NCI-H1694 treated with DMSO at 0.1 percent for 48 hours (cell line): ENCODE measurements at regions not wholly inside any gene's neighbourhood (a gene's known extent, or its start where the extent isn't known, plus 50 kb on each side); places are given as distances from the start of the nearest gene placed in this dataset.
A peak's percentile ranks its signal among the peaks of the same experiment; 100 is the strongest.

ENCODE experiments used
- DNase-seq: peaks from one replicate; lab custom pipeline; 2025; lab: John Stamatoyannopoulos, UW

DNA sequence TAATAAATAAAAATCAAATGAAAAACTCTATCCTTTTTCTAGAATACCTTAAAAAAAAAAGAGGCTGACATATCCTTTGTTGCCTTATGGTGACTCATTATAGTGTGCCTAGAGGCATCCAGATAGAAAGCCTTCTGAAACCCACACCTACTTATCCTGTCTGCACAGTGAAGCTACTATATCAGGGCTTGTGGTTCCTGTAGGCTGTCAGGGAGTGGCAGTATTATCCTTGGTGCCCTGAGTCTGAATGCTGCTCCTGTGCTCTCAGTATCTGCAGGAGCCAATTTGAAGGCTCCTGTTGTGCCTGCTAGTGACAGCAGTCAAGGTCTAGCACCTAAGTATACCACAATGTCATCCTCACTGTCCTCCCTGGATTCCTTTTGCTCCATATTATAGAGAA is 168.4 kb upstream of the AVPR1A start:
- DNase-seq = no peak

DNA sequence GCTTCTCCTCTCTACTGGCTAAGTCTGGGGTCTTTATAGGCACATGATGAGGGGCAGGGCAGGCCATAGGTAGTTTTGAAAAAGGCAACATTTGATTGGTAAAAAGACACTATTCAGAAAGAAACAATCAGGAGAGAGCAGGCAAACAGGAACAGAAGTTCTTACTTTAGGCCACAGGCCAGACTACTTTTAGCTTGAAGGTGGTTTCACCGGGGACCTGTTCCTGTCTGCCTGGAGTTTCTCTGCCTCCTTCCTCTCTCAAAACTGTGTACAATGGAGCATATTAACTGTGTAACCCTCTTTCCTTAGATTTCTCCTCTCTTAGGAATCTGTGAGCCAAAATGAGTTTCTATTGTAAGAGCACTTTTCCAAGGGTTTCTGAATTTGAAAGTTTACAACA is 167.9 kb upstream of the AVPR1A start:
- no peak for DNase-seq

DNA sequence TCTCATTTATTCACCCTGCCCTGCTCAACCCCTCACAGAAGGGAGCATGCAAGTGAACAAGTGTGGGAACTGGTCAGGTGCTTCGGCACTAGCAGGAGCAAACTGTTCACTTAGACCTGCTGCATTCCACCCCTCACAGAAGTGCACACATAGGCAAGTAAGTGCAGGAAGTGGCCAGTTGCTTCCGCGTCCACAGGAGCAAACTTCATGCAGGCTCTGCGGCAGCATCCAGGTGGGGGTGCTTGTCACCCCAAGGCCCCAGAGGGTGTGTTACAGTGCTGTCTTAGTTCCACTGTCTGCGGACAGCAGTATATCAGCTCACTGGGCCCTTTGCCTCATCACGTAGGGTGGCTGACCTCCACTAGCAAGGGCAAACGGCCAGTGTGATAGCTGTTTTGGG is 167.3 kb upstream of the AVPR1A start:
- no peak for DNase-seq

DNA sequence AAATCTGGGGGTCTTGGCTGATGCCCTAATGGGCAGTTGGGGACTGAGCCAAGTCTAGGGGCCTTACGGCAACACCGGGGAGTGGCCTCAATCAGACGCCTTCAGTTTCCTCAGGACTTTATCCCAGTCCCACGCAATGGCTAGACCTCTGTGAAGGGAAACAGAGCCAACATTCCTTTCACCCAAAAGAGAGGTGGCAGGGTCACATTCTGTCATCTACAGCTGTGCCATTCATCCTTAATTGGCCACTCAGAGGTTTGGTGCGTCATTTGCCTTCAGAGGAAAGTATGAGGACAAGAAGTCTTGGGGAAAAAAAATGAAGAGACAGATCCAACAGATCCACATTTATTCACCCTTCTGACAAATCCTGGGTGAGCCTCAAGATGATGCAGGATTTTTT is 166.9 kb upstream of the AVPR1A start:
- DNase-seq = no peak

DNA sequence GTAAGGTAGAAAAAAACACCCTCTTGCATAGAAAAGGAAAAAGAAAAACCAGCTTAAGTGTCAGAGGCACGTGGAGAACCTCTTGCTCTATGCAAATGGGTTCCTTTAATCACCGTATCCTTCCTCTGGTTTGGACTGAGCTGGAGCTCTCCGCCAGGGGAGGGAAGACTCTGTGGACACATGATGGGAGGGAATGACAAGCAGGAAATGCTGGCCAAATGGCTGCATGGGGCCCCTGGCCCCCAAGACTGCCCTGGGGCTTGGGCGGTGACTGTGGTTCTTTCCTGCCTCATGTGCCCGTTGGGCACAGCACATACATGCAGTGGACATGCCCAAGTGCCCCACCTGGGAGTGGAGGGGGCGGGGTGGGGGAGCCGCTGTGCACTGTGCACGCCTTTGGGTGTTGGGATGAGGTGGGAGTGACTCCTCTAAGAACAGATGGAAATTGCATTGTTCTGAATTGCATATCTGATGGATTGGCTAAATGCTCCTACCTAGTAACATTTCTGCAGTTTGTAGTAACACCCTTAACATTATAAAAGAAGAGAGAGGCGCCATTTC is 166.4 kb upstream of the AVPR1A start:
- no peak for DNase-seq

DNA sequence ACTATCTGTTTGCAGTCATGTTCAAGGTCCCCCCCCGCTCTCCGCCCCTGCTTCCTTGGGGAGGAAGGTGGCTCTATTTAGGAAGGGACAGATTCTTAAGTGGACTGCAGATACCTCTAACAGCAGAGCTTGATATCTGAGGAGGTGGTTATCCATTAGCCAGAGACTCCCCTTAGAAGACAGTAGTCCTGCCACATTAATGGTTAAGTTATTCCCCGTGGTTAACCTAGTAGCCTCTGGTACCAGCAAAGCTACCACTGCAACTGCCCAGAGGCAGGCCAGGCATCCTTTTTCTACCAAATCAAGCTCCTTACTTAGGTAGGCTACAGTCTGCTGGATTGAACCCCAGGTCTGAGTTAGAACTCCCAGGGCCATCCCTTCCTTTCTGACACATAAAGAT is 162.1 kb upstream of the AVPR1A start:
- no peak for DNase-seq

DNA sequence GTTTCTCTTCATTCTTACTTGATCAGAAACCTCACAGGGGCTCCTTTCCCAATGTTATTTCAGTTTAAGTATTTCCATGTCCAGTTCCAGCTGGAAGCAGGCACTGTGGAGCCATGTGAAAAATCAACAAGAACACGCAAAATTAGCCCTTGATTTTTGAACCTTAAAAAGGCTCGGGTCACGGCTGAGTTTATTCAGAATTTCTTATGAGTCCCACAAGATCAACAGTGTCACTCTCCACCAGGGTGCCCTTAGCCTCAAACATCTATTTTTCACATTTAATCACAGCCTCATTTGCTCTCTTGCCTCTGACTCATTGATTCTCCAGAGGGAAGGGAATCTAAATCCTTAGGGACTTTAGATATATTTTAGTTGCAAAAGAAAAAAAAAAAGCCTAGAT is 157.7 kb upstream of the AVPR1A start:
- no peak for DNase-seq

DNA sequence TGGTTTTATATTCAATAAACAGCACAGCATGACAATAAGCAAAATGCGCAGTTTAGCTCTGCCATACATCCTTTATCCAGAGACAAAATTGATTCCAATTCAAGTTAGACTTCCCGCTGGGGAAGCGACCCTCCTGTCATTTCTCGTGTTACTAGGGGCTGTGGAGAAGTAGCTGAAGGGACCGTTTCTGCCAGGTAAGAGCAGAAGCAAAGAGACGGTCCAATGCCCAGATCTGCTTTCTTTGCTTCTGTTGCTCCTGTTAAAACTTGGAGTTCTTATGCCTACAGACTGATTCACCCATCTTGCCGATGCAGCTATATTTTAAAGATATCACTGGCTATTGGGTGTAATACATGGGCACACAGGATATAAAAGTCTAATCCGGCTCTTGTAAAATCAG is 156.8 kb upstream of the AVPR1A start:
- no peak for DNase-seq

DNA sequence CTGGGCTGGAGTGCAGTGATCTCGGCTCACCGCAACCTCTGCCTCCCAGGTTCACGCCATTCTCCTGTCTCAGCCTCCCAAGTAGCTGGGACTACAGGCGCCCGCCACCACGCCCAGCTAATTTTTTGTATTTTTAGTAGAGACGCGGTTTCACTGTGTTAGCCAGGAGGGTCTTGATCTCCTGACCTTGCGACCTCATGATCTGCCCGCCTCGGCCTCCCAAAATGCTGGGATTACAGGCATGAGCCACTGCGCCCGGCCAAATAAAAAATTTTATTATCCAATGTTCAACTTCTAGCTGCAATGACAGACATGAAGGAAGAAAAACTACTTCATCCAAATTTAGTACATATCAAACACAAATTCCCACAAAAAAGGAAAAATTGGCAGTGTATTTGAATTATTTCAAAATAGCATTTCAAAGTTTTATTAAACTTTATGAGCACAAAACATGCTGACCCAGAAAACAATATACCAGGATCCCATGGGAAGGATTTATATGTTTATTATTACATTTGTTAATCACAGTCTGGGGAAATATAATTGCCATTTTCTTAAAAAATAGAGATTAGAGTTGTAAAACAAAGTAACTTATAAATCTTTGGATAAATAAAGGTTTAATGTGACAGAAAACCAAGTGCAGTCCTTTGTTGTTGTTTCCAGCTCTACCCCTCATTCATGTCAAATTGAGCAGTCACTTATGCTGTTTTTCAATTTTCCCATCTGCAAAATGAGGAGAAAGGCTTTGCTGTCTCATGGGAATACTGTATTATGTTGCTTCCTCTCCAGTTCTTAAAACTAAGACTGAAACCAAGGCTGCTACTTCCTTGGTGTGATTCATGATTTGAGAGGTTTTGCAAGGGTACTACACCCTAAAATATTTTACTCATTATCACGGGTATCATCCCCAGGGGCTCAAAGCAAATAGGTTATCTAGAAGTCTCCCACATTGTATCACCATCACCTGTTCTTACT is 155.2 kb upstream of the AVPR1A start:
- no peak for DNase-seq

DNA sequence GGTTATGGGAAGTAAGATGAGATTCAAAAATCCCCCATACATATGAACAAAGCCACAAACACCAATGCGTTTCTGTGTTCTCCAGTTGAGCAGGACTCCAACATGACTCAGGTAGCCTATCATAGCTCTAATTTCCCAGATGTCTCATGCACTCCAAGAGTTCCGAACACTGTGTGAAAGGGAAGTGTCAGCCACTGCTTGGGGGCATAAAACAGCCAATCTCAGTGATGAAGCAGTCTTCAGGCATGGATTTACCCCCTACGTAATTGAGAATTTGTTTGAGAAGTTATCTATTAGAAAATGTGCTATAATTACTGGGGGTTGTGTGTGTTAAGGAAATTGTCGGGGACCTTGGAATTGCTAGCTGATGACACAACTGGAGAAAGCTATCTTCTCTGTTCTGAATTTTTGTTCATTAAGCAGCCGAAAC is 153.9 kb upstream of the AVPR1A start:
- DNase-seq = no peak

DNA sequence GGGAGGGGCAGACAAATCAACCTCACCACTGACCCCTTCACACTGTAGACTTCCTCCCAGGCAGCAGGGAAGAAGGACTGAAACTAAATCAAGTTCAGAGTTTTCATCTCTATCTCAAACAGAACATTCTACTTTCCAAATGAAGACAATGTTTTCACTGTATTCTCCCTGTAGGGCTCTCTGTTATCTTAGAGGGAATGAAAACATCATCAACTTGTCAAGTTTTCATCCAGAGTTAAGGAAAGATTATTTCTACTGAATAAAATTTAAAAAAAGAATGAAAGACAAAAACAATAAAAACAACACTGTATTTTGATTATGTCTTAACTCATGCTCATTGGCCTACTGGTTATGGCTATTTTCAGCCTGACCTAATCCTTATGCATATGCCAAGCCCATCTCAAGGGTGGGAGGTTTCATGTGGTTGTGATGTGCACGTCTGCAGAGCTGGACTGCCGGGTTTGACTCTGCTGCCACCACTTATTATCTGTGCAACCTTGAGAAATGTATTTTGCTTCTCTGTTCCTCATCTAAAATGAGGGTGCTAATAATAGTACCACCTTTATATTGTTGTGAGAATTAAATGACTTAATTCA is 152.0 kb upstream of the AVPR1A start:
- no peak for DNase-seq

DNA sequence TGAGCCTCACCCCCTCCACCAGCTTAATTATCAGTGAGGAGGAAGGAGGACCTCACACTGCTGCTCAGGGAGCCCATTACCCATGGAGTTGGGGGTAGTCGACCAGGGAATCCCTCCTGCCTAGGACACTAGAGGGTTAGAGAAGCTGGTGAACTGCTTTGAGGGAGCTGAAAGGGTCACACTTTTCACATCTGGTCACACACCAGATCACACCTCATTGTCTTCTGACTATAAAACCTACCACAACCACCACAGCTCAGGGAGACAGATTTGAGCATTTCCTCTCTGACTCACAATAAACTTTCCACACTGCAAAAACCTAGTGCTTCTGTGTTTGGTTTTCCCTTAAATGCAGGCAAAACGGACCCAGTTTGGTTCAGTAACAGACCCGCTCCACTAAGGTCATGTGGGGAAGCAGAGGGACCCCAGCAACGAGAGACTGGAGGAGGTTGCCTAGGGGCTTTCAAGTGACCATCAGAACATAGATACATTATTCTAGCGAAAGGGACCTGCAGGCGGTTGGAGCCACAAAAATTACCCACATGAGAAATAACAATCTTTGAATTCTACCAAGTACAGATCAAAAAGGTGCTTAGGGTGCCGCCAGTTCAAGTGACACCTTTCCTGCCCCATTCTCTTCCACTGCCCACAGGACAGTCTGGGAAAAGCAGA is 151.4 kb upstream of the AVPR1A start:
- DNase-seq = no peak

DNA sequence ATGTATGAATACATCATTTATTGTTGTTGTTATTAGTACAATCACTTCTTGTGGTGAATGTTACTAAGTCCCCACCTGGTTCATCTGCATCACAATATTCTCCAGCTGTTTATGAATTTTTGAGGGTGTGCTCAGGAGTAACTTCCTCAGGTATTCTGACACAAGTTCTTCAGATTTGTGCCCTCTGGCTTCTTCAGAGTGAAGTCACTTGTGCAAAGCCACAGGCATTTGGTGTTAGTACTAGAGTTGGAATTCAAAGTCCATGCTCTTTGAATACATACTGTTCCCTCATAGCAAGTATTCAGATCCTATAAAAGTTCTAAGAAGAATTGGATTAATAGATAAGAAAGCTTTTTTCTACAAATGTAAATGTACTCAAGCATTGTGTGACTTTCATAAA is 150.3 kb upstream of the AVPR1A start:
- no peak for DNase-seq

DNA sequence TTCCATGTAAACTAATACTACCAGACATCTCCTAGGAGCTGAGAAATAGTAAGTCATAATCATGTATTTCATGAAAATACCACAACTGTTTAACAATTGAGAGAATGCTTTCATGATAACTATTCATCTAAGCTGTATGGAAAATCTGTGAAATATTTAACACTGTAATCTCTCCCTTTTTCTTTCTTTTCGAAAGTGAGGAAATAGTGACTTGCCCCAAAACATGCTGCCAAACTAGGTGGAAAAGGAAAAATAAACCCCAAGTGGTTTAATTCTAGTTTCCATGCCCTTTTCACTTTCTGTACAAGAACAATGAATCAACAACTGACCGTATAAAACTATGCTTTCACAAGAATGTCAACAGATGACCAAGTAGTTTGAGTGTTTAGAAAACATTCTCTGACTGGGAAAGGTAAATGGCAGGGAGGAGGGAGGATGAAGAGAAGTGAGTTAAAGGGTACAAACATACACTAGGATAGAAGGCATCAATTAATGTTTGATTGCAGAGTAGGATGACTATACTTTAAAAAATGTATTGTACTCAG is 147.5 kb upstream of the AVPR1A start:
- no peak for DNase-seq

DNA sequence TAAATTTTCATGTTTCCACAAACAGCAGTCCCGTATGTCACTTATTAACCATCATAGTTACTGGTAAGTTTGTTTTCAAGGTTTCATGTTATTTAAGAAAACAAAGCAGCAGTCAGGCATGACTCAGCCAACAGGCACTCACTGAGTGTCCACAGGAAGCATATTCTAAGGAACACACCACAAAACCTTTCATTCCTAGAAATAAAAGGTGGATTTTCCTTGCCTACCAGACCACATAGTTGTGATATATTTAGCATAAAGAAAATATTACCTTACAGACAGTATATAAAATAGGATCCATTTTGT is 143.3 kb upstream of the AVPR1A start:
- no peak for DNase-seq

DNA sequence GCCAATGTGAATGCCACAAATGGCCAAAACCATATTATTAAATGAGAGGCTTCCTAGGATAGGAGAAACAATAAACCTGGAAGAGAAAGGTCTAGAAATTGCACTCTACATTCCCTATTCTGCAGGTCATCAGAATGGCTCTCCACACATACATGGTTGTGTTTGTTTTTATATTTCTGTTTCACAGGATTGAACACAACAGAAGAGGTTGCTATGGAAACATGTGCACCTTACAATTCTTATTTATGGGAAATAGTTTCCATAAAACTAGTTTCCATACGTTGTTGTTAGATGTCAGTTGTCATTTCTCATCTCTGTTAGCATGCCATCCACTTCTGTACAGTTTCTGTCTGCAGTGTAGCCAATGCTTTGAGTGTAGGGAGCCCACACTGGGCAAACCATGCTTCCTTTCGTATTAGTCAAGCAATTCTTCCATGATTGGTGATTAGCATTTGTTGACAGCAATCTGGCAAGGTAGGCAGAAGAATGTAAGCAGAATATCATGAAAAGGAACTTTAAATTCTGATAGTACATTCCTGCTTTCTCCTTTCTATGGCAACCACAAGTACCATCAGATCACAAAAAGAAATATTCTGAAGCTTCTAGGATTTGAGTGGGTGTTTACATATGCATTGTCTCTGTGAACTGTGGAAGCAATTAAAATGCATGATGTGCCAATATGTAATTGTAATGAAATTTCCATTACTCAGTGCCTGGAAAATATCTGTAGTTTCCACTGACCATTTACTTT is 141.6 kb upstream of the AVPR1A start:
- no peak for DNase-seq

DNA sequence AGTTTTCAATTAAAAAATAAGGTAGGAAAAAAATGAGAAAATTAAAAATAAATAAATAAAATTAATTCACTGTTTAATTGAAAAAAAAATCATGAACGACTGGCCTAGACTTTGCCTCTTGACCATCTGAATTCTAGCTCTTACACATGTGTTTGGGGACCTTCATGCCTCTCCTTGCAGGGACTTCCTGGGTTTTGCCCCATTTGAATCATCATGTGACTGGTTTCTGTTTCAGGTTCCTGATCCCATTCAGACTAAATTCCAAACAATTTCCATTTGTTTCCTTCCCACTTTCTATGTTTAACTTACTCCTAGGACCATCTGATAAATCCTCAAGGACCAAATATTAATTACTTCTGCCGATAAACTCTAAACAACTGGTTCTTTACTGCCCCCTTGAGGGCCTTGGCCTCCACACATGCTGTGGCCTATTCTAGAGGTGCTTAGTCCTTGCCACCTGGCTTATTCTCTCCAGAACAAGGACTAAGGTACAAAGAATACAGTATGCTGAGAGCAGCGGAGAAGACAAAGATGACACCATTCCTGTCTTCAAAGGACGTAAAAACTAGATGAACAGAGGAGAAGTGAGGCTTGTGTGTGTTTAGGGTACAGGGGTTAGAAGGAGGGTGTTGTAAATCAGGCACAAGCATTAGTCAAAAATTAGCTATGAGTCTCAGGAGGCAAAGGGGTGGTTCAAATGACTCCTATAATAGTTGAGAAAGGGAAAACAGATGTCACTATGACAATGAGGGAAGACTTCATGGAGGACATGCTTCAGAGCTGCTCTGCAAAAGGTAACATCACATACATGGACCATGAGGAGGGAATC is 125.8 kb upstream of the AVPR1A start:
- peak; percentile 3 for DNase-seq

DNA sequence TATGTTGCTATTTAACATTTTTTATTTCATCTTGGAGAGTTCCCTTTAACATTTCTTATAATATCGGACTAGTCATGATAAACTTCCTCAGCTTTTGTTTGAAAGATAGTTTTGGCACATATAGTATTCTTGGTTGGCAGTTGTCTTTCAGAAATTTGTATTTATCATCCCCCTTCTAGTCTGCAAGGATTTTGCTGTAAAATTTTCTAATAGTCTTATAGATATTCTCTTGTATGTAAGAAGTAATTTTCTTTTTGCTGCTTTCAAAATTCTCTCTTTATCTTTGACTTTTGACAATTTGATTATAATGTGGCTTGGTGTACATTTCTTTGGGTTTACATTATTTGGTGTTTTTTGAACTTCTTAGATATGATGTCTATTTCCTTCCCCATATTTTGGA is 116.0 kb upstream of the AVPR1A start:
- no peak for DNase-seq

DNA sequence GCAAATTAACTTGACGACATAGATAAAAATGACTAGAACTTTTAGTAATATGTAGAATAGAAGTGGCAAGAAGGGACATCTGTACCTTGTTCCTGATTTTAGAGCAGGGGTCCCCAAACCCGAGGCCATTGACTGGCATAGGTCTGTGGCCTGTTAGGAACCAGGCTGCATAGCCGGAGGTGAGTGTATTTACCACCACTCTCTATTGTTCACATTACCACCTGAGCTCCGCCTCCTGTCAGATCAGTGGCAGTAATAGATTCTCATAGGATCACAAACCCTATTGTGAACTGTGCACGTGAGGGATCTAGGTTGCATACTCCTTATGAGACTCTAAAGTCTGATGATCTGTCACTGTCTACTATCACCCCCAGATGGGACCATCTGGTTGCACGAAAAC is 113.6 kb upstream of the AVPR1A start:
- no peak for DNase-seq

DNA sequence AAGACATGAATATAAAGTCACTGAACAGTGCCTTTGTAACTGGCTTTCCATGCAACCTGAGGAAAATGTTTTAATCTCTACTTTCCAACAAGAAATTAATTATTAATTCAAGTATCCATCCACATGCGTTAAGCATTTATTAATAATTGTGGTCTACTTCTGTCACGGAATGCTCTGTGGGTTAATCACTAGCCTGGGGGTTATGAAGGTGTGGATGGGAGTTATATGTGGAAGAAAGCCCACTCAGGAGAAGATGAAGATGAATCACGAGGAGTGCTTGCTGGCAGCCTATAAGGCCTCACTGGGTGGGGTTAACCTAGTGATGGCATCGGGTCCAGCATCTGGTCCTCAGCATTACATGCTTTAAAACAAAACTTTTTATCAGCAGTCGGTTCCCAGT is 99.5 kb upstream of the AVPR1A start:
- DNase-seq = no peak

DNA sequence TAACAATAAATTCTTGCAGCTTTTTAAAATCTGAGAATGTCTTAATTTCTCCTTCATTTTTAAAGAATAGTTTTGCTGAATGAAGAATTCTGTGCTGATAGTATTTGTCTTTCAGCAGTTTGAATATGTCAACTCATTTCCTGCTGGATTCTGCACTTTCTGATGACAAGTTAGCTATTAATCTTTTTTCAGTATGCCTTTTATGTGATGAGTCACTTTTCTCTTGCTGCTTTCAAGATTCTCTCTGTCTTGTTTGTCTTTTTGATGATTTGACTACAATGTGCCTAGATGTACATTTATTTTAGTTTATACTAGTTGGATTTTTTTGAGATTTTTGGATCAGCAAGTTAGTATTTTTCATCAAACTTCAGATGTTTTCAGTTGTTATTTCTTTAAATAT is 87.9 kb upstream of the AVPR1A start:
- no peak for DNase-seq
